CD14-positive monocyte (primary cell): ENCODE measurements at regions not wholly inside any gene's neighbourhood (a gene's known extent, or its start where the extent isn't known, plus 50 kb on each side); places are given as distances from the start of the nearest gene placed in this dataset.

Experiments used
- DNase-seq, 3 donors: peaks; one replicate each; pipeline ENCODE4 v3.0.0-alpha.2; 2011 to 2022
- H2AFZ ChIP-seq: 2 replicates; pipeline ENCODE4 v1.6.0; 2012; ENCODE audit warnings: mild to moderate bottlenecking, low read depth, low read length, inconsistent platforms; ENCODE audit not compliant: insufficient read depth, poor library complexity, severe bottlenecking
- H3K27ac ChIP-seq, 2 donors: 1 replicate in 1 of 2; 2 replicates in 1 of 2; pipeline ENCODE4 v1.5.1; 2012 to 2013; ENCODE audit warnings: low read length in 2 of 2, control low read depth in 1 of 2, inconsistent platforms in 1 of 2, low read depth in 1 of 2, mild to moderate bottlenecking in 1 of 2
- H3K27me3 ChIP-seq, 2 donors: one replicate each; pipeline versions ENCODE4 v1.6.0 to v1.6.1; 2011 to 2013; ENCODE audit warnings: low read length in 2 of 2; ENCODE audit not compliant: control insufficient read depth in 2 of 2, insufficient read depth in 2 of 2
- H3K36me3 ChIP-seq, 2 donors: replicated peaks in 1 of 2; 1 replicate in 1 of 2; 2 replicates in 1 of 2; pipeline versions ENCODE4 v1.5.1 to v1.6.1; 2012 to 2013; ENCODE audit warnings: low read length in 2 of 2, control low read depth in 1 of 2, inconsistent platforms in 1 of 2, mild to moderate bottlenecking in 1 of 2; ENCODE audit not compliant: insufficient read depth in 2 of 2, control insufficient read depth in 1 of 2
- H3K4me1 ChIP-seq, 2 donors: 1 replicate in 1 of 2; 2 replicates in 1 of 2; pipeline versions ENCODE4 v1.5.1 to v1.6.1; 2012 to 2013; ENCODE audit warnings: low read length in 2 of 2, control low read depth in 1 of 2, inconsistent platforms in 1 of 2, mild to moderate bottlenecking in 1 of 2, moderate library complexity in 1 of 2; ENCODE audit not compliant: insufficient read depth in 2 of 2, control insufficient read depth in 1 of 2
- H3K4me2 ChIP-seq: replicated peaks from 2 replicates; pipeline ENCODE3; 2012; ENCODE audit warnings: low read length, moderate library complexity, mild to moderate bottlenecking; ENCODE audit not compliant: poor library complexity, severe bottlenecking; ENCODE audit errors: extremely low read depth
- H3K4me3 ChIP-seq, 3 experiments: fragments of 200-600 bp in 1 of 3; sonication (generic) in 1 of 3; replicated peaks in 1 of 3; 1 replicate in 2 of 3; 2 replicates in 1 of 3; pipeline ENCODE4 v1.5.1; 2011 to 2013; ENCODE audit warnings: low read length in 3 of 3, mild to moderate bottlenecking in 3 of 3, control low read depth in 2 of 3, low read depth in 2 of 3, inconsistent platforms in 1 of 3, moderate library complexity in 1 of 3
- H3K79me2 ChIP-seq: 2 replicates; pipeline ENCODE4 v1.6.0; 2012; ENCODE audit warnings: mild to moderate bottlenecking, control low read depth, inconsistent platforms, low read length, moderate library complexity; ENCODE audit not compliant: insufficient read depth
- H3K9ac ChIP-seq: 2 replicates; pipeline ENCODE4 v1.6.0; 2017; ENCODE audit warnings: low read length, mild to moderate bottlenecking; ENCODE audit not compliant: insufficient read depth, poor library complexity, severe bottlenecking
- H3K9me3 ChIP-seq, 2 donors: replicated peaks in 1 of 2; 1 replicate in 1 of 2; 2 replicates in 1 of 2; pipeline versions ENCODE4 v1.5.1 to v1.6.1; 2012 to 2013; ENCODE audit warnings: low read length in 2 of 2, control low read depth in 1 of 2; ENCODE audit not compliant: control insufficient read depth in 1 of 2, insufficient read depth in 1 of 2
- H4K20me1 ChIP-seq: 2 replicates; pipeline ENCODE4 v1.6.0; 2012; ENCODE audit warnings: mild to moderate bottlenecking, low read length, control low read depth, moderate library complexity; ENCODE audit not compliant: insufficient read depth
- H3K27ac Mint-ChIP-seq, 7 donors: one replicate each; pipeline ENCODE4 v1.8.0; 2020; ENCODE audit warnings: mild to moderate bottlenecking in 7 of 7, mixed read lengths in 7 of 7, moderate library complexity in 6 of 7, inconsistent platforms in 2 of 7
- H3K27me3 Mint-ChIP-seq, 3 donors: one replicate each; pipeline ENCODE4 v1.8.0; 2021 to 2022; ENCODE audit warnings: low read depth in 3 of 3, mild to moderate bottlenecking in 3 of 3, mixed read lengths in 3 of 3, moderate library complexity in 3 of 3, inconsistent platforms in 1 of 3
- H3K36me3 Mint-ChIP-seq, 2 donors: one replicate each; pipeline ENCODE4 v1.8.0; 2020; ENCODE audit warnings: mixed read lengths in 2 of 2, inconsistent platforms in 1 of 2, mild to moderate bottlenecking in 1 of 2
- H3K4me1 Mint-ChIP-seq: one replicate; pipeline ENCODE4 v1.8.0; 2020; ENCODE audit warnings: mild to moderate bottlenecking, mixed read lengths
- H3K4me3 Mint-ChIP-seq, 2 donors: one replicate each; pipeline ENCODE4 v1.8.0; 2020; ENCODE audit warnings: mild to moderate bottlenecking in 2 of 2, mixed read lengths in 2 of 2, moderate library complexity in 1 of 2
- H3K9me3 Mint-ChIP-seq, 7 donors: one replicate each; pipeline ENCODE4 v1.8.0; 2020 to 2022; ENCODE audit warnings: mixed read lengths in 7 of 7, mild to moderate bottlenecking in 6 of 7, moderate library complexity in 6 of 7, inconsistent platforms in 2 of 7
- WGBS: methylation state at CpG from one replicate; pipeline ENCODE4 v1.1.5; 2013; ENCODE audit warnings: missing lambda C conversion rate; ENCODE audit not compliant: insufficient coverage; 5-methylcytosine and 5-hydroxymethylcytosine counted together
- intact Hi-C, 2 donors: fragments of 100-400 bp; cut with micrococcal nuclease; formaldehyde crosslinking; loops; one replicate each; pipeline versions ENCODE4 v1.15.0 to v1.15.1; 2023
- TF ChIP-seq, protein P1 (sequence below): fragments of 200-600 bp; IDR thresholded peaks from one replicate; pipeline ENCODE4 v1.8.0; 2022; ENCODE audit warnings: antibody characterized with exemption, mild to moderate bottlenecking

DNA sequence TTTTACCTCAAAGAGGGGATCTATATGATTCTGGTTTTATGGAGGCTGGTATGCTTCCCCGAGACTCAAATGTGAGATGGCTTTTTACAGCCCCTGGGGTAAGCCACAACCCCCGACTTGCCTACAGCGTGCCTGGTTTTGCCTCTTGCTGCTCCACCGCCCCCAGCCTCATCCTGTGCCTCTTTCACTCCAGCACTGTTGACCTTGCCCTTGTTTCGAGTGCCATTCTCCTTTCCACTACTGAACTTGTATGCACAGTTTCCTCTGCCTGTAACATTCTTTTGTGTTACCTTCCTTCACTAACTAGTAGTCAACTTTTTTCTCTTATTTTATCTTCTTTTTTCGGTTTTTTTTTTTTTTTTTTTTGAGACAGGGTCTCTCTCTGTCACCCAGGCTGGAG lies 219.0 kb upstream of the ZBED5 start:
- Histone ChIP-seq H3K4me3 (no peak overlapping the region), H3K4me1 (no peaks in the 10 kb centered on the region), H4K20me1 (no peaks in the 10 kb centered on the region), H3K9ac (no peak overlapping the region), H3K79me2 (no peaks in the 10 kb centered on the region), H2AFZ (no peak overlapping the region), H3K4me2 (no peak overlapping the region), H3K9me3 (no peaks in the 10 kb centered on the region), H3K36me3 (no peaks in the 10 kb centered on the region), H3K27me3 (no peaks in the 10 kb centered on the region), H3K27ac (no peak overlapping the region)
- Mint-ChIP-seq H3K27ac (no peak overlapping the region), H3K9me3 (peaks cover 0 to 2% (median 0%) of the 10 kb centered on the region in 7 donors), H3K27me3 (peaks cover 0 to 14% (median 8%) of the 10 kb centered on the region in 3 donors), H3K36me3 (no peaks in the 10 kb centered on the region), H3K4me1 (no peaks in the 10 kb centered on the region), H3K4me3 (peak overlapping the region in 1 of 2 donors; percentile 22)
- 91% methylated on average over 5 of the region's 6 CpGs for WGBS
- no peak for DNase-seq
- intact Hi-C loops = no loop called here
- TF ChIP-seq, protein P1, sequence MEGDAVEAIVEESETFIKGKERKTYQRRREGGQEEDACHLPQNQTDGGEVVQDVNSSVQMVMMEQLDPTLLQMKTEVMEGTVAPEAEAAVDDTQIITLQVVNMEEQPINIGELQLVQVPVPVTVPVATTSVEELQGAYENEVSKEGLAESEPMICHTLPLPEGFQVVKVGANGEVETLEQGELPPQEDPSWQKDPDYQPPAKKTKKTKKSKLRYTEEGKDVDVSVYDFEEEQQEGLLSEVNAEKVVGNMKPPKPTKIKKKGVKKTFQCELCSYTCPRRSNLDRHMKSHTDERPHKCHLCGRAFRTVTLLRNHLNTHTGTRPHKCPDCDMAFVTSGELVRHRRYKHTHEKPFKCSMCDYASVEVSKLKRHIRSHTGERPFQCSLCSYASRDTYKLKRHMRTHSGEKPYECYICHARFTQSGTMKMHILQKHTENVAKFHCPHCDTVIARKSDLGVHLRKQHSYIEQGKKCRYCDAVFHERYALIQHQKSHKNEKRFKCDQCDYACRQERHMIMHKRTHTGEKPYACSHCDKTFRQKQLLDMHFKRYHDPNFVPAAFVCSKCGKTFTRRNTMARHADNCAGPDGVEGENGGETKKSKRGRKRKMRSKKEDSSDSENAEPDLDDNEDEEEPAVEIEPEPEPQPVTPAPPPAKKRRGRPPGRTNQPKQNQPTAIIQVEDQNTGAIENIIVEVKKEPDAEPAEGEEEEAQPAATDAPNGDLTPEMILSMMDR = no peak

DNA sequence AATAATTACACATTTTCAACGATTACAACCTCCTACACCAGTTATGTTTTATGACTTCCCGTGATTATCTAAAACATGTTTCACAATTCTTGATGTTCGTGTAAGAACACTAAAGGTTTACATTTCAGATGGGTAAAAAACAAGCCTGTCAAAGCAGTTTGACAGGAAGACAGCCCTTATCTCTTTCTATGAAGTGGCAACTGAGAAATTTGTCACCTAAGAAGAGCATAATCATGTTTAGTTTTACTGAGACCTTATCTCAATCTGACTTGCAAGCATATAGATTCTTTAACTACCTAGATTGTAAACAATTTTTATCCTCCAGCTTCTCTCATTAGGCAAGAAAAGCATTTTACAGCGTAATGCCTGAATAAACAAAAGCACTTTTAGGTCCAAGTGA lies 218.4 kb upstream of the ZBED5 start:
- no peak overlapping the region for H3K27ac ChIP-seq
- no CpG with 5 or more reads among the region's 4 CpGs for WGBS
- H3K9me3 ChIP-seq = no peaks in the 10 kb centered on the region
- no peak overlapping the region for H3K4me2 ChIP-seq
- H3K9ac ChIP-seq = no peak overlapping the region
- no peak for DNase-seq
- TF ChIP-seq, protein P1 = no peak
- H3K27me3 ChIP-seq = no peaks in the 10 kb centered on the region
- H3K4me3 Mint-ChIP-seq = no peak overlapping the region
- no peaks in the 10 kb centered on the region for H3K36me3 ChIP-seq
- H3K9me3 Mint-ChIP-seq = peaks cover 0 to 2% (median 0%) of the 10 kb centered on the region in 7 donors
- no peak overlapping the region for H3K27ac Mint-ChIP-seq
- H3K4me1 Mint-ChIP-seq = no peaks in the 10 kb centered on the region
- no peak overlapping the region for H2AFZ ChIP-seq
- peaks cover 0 to 13% (median 8%) of the 10 kb centered on the region in 3 donors for H3K27me3 Mint-ChIP-seq
- no peak overlapping the region for H3K4me3 ChIP-seq
- no peaks in the 10 kb centered on the region for H3K36me3 Mint-ChIP-seq
- no peaks in the 10 kb centered on the region for H3K79me2 ChIP-seq
- intact Hi-C loops = no loop called here
- no peaks in the 10 kb centered on the region for H3K4me1 ChIP-seq
- H4K20me1 ChIP-seq = no peaks in the 10 kb centered on the region
